DOHH2 (cell line): ENCODE measurements at regions not wholly inside any gene's neighbourhood (a gene's known extent, or its start where the extent isn't known, plus 50 kb on each side); places are given as distances from the start of the nearest gene placed in this dataset.

Source experiments
- H3F3A ChIP-seq: fragments of 200-600 bp; sonication (generic), shearing (Covaris generic); 2 replicates; pipeline ENCODE4 v1.6.0; 2016; ENCODE audit warnings: antibody characterized with exemption, mild to moderate bottlenecking; ENCODE audit not compliant: control insufficient read depth, insufficient read depth
- H3K27ac ChIP-seq: fragments of 200-600 bp; sonication (generic); 2 replicates; pipeline ENCODE4 v1.5.1; 2014; ENCODE audit warnings: low read depth, mild to moderate bottlenecking, low read length, moderate library complexity
- H3K27me3 ChIP-seq: fragments of 200-600 bp; sonication (generic); 2 replicates; pipeline ENCODE4 v1.6.1; 2014; ENCODE audit warnings: mild to moderate bottlenecking, low read length, mixed read lengths; ENCODE audit not compliant: control insufficient read depth
- H3K36me3 ChIP-seq: fragments of 200-600 bp; sonication (generic); 2 replicates; pipeline ENCODE4 v1.6.1; 2014; ENCODE audit warnings: mild to moderate bottlenecking, low read length, moderate library complexity, mixed read lengths; ENCODE audit not compliant: control insufficient read depth
- H3K4me1 ChIP-seq: fragments of 200-600 bp; sonication (generic); 2 replicates; pipeline ENCODE4 v1.6.1; 2014; ENCODE audit warnings: mild to moderate bottlenecking, low read length, mixed read lengths; ENCODE audit not compliant: control insufficient read depth
- H3K4me2 ChIP-seq: fragments of 200-600 bp; sonication (generic); 2 replicates; pipeline ENCODE4 v1.6.0; 2014; ENCODE audit warnings: mild to moderate bottlenecking, low read length, moderate library complexity
- H3K4me3 ChIP-seq: fragments of 200-600 bp; sonication (generic); 2 replicates; pipeline ENCODE4 v1.5.1; 2014; ENCODE audit warnings: mild to moderate bottlenecking, low read length, mixed read lengths
- H3K79me2 ChIP-seq: fragments of 200-600 bp; sonication (generic); 2 replicates; pipeline ENCODE4 v1.6.1; 2014; ENCODE audit warnings: mild to moderate bottlenecking, low read length, mixed read lengths; ENCODE audit not compliant: control insufficient read depth
- H3K9me2 ChIP-seq: fragments of 200-600 bp; sonication (generic); replicated peaks from 2 replicates; pipeline ENCODE4 v1.6.1; 2014; ENCODE audit warnings: mild to moderate bottlenecking, low read length, mixed read lengths; ENCODE audit not compliant: control insufficient read depth
- H3K9me3 ChIP-seq: fragments of 200-600 bp; sonication (generic); 2 replicates; pipeline ENCODE4 v1.6.1; 2014; ENCODE audit warnings: antibody characterized with exemption, low read length, mixed read lengths; ENCODE audit not compliant: control insufficient read depth, insufficient read depth
- H4K20me1 ChIP-seq: fragments of 200-600 bp; sonication (generic); 2 replicates; pipeline ENCODE4 v1.6.0; 2014; ENCODE audit warnings: low read depth, mild to moderate bottlenecking, antibody characterized with exemption, low read length, moderate library complexity; ENCODE audit not compliant: control insufficient read depth, insufficient read depth
- EZH2phosphoT487 ChIP-seq: fragments of 200-600 bp; sonication (generic); IDR thresholded peaks from 2 replicates; pipeline ENCODE4 v1.6.1; 2017; ENCODE audit warnings: borderline replicate concordance, mild to moderate bottlenecking, antibody characterized with exemption, low read length, moderate library complexity, mixed read lengths
- TF ChIP-seq, protein P1 (sequence below): fragments of 200-600 bp; sonication (generic); IDR thresholded peaks from one replicate; pipeline ENCODE4 v1.5.1; 2014; ENCODE audit warnings: antibody characterized with exemption, mild to moderate bottlenecking, low read depth, low read length; ENCODE audit not compliant: poor library complexity, severe bottlenecking

DNA sequence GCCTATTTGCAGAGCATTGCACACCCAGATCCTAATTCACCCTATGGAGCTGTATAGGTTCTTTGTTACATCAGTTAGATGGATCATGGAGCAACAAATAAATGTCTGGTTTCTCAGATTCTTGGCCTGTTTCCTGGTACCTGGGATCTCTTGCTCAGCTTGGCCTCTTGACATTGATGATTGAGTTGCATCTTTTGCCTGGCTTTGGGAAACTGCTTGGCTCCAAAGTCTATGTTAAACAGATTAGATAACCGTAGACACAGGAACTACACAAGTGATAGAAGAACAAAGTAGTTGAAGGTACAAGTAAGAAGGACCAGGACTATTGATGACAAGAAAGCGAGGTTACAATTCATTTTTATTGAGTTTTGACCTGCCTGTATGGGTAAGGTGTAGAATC is 77.3 kb downstream of the TMEM100 start:
- Histone ChIP-seq H3F3A (no peaks in the 10 kb centered on the region), H3K9me2 (no peaks in the 10 kb centered on the region), H3K36me3 (no peaks in the 10 kb centered on the region), H3K4me3 (no peak overlapping the region), H3K27ac (no peak overlapping the region), H3K27me3 (no peaks in the 10 kb centered on the region), H3K4me1 (peaks cover 38% of the 10 kb centered on the region), H4K20me1 (no peaks in the 10 kb centered on the region), H3K4me2 (no peak overlapping the region), H3K9me3 (no peaks in the 10 kb centered on the region), H3K79me2 (no peaks in the 10 kb centered on the region)
- TF ChIP-seq, protein P1, sequence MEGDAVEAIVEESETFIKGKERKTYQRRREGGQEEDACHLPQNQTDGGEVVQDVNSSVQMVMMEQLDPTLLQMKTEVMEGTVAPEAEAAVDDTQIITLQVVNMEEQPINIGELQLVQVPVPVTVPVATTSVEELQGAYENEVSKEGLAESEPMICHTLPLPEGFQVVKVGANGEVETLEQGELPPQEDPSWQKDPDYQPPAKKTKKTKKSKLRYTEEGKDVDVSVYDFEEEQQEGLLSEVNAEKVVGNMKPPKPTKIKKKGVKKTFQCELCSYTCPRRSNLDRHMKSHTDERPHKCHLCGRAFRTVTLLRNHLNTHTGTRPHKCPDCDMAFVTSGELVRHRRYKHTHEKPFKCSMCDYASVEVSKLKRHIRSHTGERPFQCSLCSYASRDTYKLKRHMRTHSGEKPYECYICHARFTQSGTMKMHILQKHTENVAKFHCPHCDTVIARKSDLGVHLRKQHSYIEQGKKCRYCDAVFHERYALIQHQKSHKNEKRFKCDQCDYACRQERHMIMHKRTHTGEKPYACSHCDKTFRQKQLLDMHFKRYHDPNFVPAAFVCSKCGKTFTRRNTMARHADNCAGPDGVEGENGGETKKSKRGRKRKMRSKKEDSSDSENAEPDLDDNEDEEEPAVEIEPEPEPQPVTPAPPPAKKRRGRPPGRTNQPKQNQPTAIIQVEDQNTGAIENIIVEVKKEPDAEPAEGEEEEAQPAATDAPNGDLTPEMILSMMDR: no peak
- TF ChIP-seq EZH2phosphoT487: no peak

DNA sequence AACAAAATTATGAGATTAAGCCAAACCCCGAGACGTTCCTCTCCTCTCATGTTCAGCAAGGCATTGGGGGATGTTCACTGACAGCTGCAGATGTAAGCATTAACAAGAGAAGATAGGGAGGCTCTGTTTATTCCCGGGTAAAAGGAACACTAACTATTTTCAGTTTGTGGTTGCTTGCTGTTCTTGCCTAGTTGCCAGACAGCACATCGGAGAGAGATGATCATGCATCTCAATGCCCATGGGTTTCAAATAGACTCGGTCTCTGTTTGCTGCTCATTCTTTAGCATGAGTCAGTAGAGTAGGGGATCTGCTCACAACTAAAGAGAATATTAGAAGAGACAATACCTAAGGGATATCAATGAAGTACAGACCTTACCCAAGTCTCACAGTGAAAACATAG is 78.3 kb downstream of the TMEM100 start:
- Histone ChIP-seq H3K9me2 (no peaks in the 10 kb centered on the region), H3K4me1 (peaks cover 48% of the 10 kb centered on the region), H4K20me1 (no peaks in the 10 kb centered on the region), H3K79me2 (no peaks in the 10 kb centered on the region), H3F3A (no peaks in the 10 kb centered on the region), H3K9me3 (no peaks in the 10 kb centered on the region), H3K27me3 (no peaks in the 10 kb centered on the region), H3K4me3 (no peak overlapping the region), H3K4me2 (no peak overlapping the region), H3K27ac (no peak overlapping the region), H3K36me3 (no peaks in the 10 kb centered on the region)
- no peak for TF ChIP-seq EZH2phosphoT487
- TF ChIP-seq, protein P1: no peak

DNA sequence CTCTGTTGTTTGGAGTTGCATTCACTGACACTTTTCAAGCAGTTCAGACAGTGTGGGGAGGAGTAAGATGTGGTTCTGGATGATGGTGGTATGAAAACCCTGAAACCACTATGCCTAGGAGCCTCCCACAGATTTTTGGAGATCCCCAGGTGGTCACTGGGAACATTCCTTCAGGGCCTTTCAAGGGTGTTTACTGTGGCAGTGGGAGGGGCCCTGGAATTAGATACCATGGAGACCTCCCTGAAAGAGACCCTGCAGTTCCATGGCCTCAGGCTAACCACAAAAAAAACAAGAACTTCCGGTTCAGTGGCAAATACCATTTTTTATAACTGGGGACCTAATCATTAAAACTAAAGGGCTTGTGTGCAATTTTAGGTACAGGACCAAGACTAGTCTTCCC is 79.9 kb downstream of the TMEM100 start:
- Histone ChIP-seq H3K9me3 (no peaks in the 10 kb centered on the region), H3F3A (no peaks in the 10 kb centered on the region), H4K20me1 (no peaks in the 10 kb centered on the region), H3K4me2 (peak overlapping the region; percentile 12), H3K27me3 (no peaks in the 10 kb centered on the region), H3K4me1 (peaks cover 48% of the 10 kb centered on the region), H3K79me2 (no peaks in the 10 kb centered on the region), H3K27ac (no peak overlapping the region), H3K4me3 (no peak overlapping the region), H3K9me2 (no peaks in the 10 kb centered on the region), H3K36me3 (no peaks in the 10 kb centered on the region)
- TF ChIP-seq, protein P1: no peak
- TF ChIP-seq EZH2phosphoT487: no peak

DNA sequence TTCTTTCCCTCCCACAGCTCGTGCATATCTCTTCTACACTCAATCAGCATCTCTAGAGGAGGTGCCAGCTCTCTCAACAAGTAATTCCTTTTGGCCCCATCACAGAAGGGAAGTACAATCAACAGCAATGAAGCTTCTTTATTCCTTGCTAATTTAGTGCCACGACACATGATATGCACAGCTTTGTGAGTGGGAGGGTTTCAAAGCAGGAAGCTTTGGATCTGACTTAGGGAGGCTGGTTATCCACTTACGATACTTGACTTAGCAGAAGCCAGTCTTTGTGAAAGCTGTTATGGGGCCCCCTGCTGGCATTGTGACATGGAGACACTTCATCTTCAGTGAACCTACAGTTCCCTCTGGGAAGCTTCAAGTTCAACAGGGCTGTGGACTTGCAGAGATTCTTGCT is 81.0 kb downstream of the TMEM100 start:
- Histone ChIP-seq H3K9me2 (no peaks in the 10 kb centered on the region), H3K27me3 (no peaks in the 10 kb centered on the region), H4K20me1 (no peaks in the 10 kb centered on the region), H3F3A (no peaks in the 10 kb centered on the region), H3K36me3 (no peaks in the 10 kb centered on the region), H3K27ac (no peak overlapping the region), H3K4me2 (peak overlapping the region; percentile 37), H3K4me1 (peaks cover 46% of the 10 kb centered on the region), H3K4me3 (no peak overlapping the region), H3K79me2 (no peaks in the 10 kb centered on the region), H3K9me3 (no peaks in the 10 kb centered on the region)
- TF ChIP-seq EZH2phosphoT487: no peak
- TF ChIP-seq, protein P1: peak; percentile 88
